Smooth muscle cell (in vitro differentiated cells): ENCODE measurements at regions not wholly inside any gene's neighbourhood (a gene's known extent, or its start where the extent isn't known, plus 50 kb on each side); places are given as distances from the start of the nearest gene placed in this dataset.

ENCODE experiments used
- DNase-seq: peaks from one replicate; lab custom pipeline; 2025; ENCODE audit not compliant: unreplicated experiment; lab: John Stamatoyannopoulos, UW
- H2AFZ ChIP-seq: fragments of 200-600 bp; sonication (generic); 2 replicates; pipeline ENCODE4 v1.6.0; 2016; ENCODE audit warnings: antibody characterized with exemption, low read depth, mild to moderate bottlenecking
- H3F3A ChIP-seq: fragments of 200-600 bp; sonication (generic); 2 replicates; pipeline ENCODE4 v1.6.0; 2017; ENCODE audit warnings: antibody characterized with exemption, low read depth
- H3K27ac ChIP-seq: fragments of 200-600 bp; sonication (generic); 2 replicates; pipeline ENCODE4 v1.5.1; 2016; ENCODE audit warnings: low read depth, mild to moderate bottlenecking
- H3K27me3 ChIP-seq: fragments of 200-600 bp; sonication (generic); 2 replicates; pipeline ENCODE4 v1.6.1; 2016; ENCODE audit warnings: low read depth, mild to moderate bottlenecking
- H3K36me3 ChIP-seq: fragments of 200-600 bp; sonication (generic); 2 replicates; pipeline ENCODE4 v1.5.1; 2016; ENCODE audit warnings: low read depth
- H3K4me1 ChIP-seq: fragments of 200-600 bp; sonication (generic); 2 replicates; pipeline ENCODE4 v1.5.1; 2016; ENCODE audit warnings: low read depth
- H3K4me2 ChIP-seq: fragments of 200-600 bp; sonication (generic); 2 replicates; pipeline ENCODE4 v1.6.0; 2016; ENCODE audit warnings: mild to moderate bottlenecking
- H3K4me3 ChIP-seq: fragments of 200-600 bp; sonication (generic); 2 replicates; pipeline ENCODE4 v1.5.1; 2016; ENCODE audit warnings: mild to moderate bottlenecking
- H3K79me2 ChIP-seq: fragments of 200-600 bp; sonication (generic); 2 replicates; pipeline ENCODE4 v1.6.0; 2016; ENCODE audit warnings: low read depth, mild to moderate bottlenecking
- H3K9ac ChIP-seq: fragments of 200-600 bp; sonication (generic); 2 replicates; pipeline ENCODE4 v1.6.0; 2016; ENCODE audit warnings: low read depth
- H3K9me3 ChIP-seq: fragments of 200-600 bp; sonication (generic); replicated peaks from 2 replicates; pipeline ENCODE4 v1.5.1; 2016; ENCODE audit warnings: low read depth
- H4K20me1 ChIP-seq: fragments of 200-600 bp; sonication (generic); 2 replicates; pipeline ENCODE4 v1.6.0; 2016; ENCODE audit warnings: low read depth
- WGBS: methylation state at CpG from one replicate; pipeline ENCODE4 v1.1.7; 2016; ENCODE audit warnings: low lambda C conversion rate; 5-methylcytosine and 5-hydroxymethylcytosine counted together
- TF ChIP-seq, protein P1 (sequence below): fragments of 200-600 bp; sonication (generic); IDR thresholded peaks from 2 replicates; pipeline ENCODE4 v1.5.1; 2017; ENCODE audit warnings: borderline replicate concordance, mild to moderate bottlenecking, antibody characterized with exemption; ENCODE audit not compliant: insufficient read depth, poor library complexity, severe bottlenecking

- Histone ChIP-seq H4K20me1 (no peaks in the 10 kb centered on the region), H3K9me3 (no peaks in the 10 kb centered on the region), H3K4me2 (no peak overlapping the region), H3K79me2 (no peaks in the 10 kb centered on the region), H3K27ac (no peak overlapping the region), H3K9ac (no peak overlapping the region), H3K36me3 (no peaks in the 10 kb centered on the region), H3K4me3 (no peak overlapping the region), H3K27me3 (no peaks in the 10 kb centered on the region), H3K4me1 (no peaks in the 10 kb centered on the region), H3F3A (no peaks in the 10 kb centered on the region), H2AFZ (no peak overlapping the region)
- 54% methylated on average over 5 of the region's 5 CpGs for WGBS
- no peak for DNase-seq
- TF ChIP-seq, protein P1, sequence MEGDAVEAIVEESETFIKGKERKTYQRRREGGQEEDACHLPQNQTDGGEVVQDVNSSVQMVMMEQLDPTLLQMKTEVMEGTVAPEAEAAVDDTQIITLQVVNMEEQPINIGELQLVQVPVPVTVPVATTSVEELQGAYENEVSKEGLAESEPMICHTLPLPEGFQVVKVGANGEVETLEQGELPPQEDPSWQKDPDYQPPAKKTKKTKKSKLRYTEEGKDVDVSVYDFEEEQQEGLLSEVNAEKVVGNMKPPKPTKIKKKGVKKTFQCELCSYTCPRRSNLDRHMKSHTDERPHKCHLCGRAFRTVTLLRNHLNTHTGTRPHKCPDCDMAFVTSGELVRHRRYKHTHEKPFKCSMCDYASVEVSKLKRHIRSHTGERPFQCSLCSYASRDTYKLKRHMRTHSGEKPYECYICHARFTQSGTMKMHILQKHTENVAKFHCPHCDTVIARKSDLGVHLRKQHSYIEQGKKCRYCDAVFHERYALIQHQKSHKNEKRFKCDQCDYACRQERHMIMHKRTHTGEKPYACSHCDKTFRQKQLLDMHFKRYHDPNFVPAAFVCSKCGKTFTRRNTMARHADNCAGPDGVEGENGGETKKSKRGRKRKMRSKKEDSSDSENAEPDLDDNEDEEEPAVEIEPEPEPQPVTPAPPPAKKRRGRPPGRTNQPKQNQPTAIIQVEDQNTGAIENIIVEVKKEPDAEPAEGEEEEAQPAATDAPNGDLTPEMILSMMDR: no peak
These were observed 135.9 kb upstream of the MBL2 start for GRCh38 chr10:52908478-52908877.

- Histone ChIP-seq H3K36me3 (no peaks in the 10 kb centered on the region), H4K20me1 (no peaks in the 10 kb centered on the region), H3K27ac (no peak overlapping the region), H3K4me3 (no peak overlapping the region), H3F3A (no peaks in the 10 kb centered on the region), H3K79me2 (no peaks in the 10 kb centered on the region), H2AFZ (no peak overlapping the region), H3K4me2 (no peak overlapping the region), H3K9ac (no peak overlapping the region), H3K4me1 (no peaks in the 10 kb centered on the region), H3K9me3 (no peaks in the 10 kb centered on the region), H3K27me3 (no peaks in the 10 kb centered on the region)
- TF ChIP-seq, protein P1: no peak
- DNase-seq: no peak
- WGBS: 93% methylated on average over 1 of the region's 1 CpG
These were observed 133.5 kb upstream of the MBL2 start for GRCh38 chr10:52906046-52906445.

DNA sequence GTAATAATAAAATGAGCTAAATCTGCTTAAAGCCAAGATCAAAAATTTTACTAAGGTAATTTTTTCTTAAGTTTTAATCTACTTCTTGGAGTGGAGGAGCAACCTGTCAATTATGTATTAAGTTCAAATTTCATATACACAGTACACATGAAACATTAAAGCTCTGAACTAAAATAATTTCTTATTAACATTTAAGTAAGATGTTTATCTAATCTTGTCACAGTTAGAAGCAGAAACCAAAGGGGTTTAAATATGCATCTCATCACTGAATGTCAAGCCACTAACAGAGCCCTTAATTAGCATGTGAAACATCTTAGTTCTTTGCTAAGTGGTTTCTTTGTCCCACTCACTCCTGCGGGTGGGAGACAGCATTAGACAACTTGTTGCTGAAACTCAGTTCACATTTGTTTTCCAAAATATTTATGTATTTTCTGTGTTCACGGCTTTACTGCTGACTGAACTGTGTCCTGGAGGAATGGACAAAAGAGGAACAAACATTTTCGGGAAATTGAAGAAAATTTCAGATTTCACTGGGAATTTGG lies 130.9 kb upstream of the MBL2 start:
- no peak for DNase-seq
- Histone ChIP-seq H4K20me1 (no peaks in the 10 kb centered on the region), H3K4me3 (no peak overlapping the region), H3K27me3 (no peaks in the 10 kb centered on the region), H3K9ac (no peak overlapping the region), H3K4me1 (no peaks in the 10 kb centered on the region), H3K9me3 (no peaks in the 10 kb centered on the region), H3K36me3 (no peaks in the 10 kb centered on the region), H3K4me2 (no peak overlapping the region), H2AFZ (no peak overlapping the region), H3K79me2 (no peaks in the 10 kb centered on the region), H3K27ac (no peak overlapping the region), H3F3A (no peaks in the 10 kb centered on the region)
- 50% methylated on average over 3 of the region's 3 CpGs for WGBS
- TF ChIP-seq, protein P1: no peak

GRCh38 chr10:52900593-52900992 lies 128.0 kb upstream of the MBL2 start:
- no peaks in the 10 kb centered on the region for H3K4me1 ChIP-seq

More at GRCh38 chr10:52900593-52900992, 128.0 kb upstream of the MBL2 start:
- no peak overlapping the region for H3K27ac ChIP-seq
- no peaks in the 10 kb centered on the region for H3K9me3 ChIP-seq
- peak overlapping the region; percentile 43 for H2AFZ ChIP-seq
- WGBS: 78% methylated on average over 2 of the region's 2 CpGs
- H3K36me3 ChIP-seq: no peaks in the 10 kb centered on the region
- no peak overlapping the region for H3K9ac ChIP-seq
- no peaks in the 10 kb centered on the region for H3K79me2 ChIP-seq
- no peak overlapping the region for H3K4me3 ChIP-seq
- H3K27me3 ChIP-seq: no peaks in the 10 kb centered on the region
- TF ChIP-seq, protein P1: no peak
- no peaks in the 10 kb centered on the region for H4K20me1 ChIP-seq
- DNase-seq: no peak
- no peak overlapping the region for H3K4me2 ChIP-seq
- no peaks in the 10 kb centered on the region for H3F3A ChIP-seq
